GM19043 (cell line): ENCODE measurements at regions not wholly inside any gene's neighbourhood (a gene's known extent, or its start where the extent isn't known, plus 50 kb on each side); places are given as distances from the start of the nearest gene placed in this dataset.

Experiments used
- ATAC-seq: cut with Tn5 transposase; IDR thresholded peaks from one replicate; pipeline ENCODE4 v1.9.1; 2021; ENCODE audit warnings: low read depth; ENCODE audit not compliant: unreplicated experiment

- ATAC-seq: no peak
These were observed 301.1 kb upstream of the TANK start for GRCh38 chr2:160859096-160859495.

DNA sequence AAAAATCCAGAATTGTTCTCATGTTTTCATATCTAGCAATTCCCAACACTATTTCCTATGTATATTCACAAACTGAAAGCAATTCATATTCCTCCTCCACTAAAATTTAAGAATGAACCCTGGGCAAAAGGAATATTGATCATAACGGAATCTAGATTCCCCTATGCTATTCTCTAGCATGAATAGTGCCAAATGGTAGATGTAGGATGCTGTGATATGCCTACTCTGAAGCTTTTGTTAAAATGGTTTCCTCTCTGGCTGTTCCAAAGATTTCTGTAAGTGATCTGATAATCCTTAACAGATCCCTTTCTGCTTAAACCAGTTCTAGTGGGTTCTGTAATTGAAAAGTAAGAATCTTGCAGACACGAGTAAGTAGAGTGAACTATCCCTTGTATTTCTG is 298.0 kb upstream of the TANK start:
- no peak for ATAC-seq

DNA sequence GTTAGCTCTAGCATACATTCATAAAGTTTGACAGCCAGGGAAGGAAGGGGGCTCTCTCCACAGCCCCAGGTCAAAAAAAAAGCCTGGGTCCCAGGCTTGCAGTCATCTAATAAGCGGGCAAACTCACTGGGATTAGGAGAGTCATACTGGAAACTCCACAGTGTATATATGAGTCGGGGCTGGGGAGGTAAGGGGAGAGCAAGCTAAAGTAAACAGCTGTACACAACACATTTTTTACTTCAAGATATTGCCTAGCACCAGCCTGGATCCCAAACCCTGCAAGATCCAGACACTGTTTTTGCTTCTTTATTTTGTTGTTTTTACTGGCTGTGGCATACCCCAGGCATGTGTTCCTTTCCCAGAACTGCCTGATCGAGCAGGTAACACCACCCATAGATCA is 291.3 kb upstream of the TANK start:
- no peak for ATAC-seq

GRCh38 chr2:160869411-160869810 is 290.8 kb upstream of the TANK start:
- no peak for ATAC-seq

DNA sequence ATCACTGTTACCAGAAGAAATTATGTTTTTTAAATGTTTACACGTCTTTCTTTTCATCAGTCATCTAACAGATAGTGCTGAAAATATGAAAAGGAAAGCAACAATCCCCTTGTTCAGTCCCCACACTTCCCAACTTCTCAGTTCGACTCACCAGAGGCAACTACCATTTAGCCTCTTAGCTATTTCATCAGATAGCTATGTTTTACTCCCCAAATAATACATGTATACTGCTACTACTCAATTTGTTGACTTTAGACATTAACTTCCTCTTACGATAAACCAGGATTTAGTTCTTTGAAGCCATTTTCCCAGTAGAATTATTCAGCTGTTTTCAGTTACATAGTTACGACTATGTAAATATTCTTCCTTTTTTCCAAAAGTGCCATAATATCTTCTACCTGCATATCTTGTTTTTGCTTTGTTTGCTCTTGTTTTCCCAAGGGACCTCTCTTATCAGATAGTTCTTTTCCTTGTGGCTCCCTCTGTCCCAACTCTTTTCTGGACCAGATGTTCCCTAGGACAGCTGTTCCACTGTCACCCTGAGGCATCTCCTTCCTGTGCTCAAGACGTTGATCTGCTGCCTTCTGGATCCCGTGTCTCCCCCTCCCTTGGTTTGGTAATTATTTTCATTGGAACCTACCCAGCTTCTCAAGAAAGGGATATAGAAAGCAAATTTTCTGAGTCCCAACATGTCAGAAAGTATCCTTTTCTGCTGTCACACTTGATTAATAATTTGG is 289.3 kb upstream of the TANK start:
- ATAC-seq: no peak

- ATAC-seq: no peak
These were observed 288.3 kb upstream of the TANK start for GRCh38 chr2:160871953-160872352.

GRCh38 chr2:160876029-160876428 is 284.2 kb upstream of the TANK start:
- ATAC-seq: no peak

DNA sequence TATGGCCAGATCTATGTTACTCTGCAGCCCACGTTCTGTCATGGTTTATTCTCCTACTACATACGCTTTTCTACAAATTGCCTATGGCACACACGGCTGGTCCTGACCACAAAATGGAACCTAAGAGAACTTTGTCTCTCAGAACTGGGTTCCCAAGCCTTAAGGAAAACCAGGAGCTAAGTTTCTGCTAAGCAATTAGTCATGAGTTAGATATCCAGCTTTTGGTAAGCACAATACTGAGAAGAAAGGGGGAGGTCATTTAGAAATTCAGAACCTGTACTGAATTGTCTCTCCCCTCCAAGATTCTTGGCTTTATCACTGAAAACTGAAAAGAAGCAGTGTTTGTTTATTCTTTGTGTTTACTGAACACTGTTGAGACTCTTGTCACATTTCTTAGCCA is 283.5 kb upstream of the TANK start:
- no peak for ATAC-seq

- ATAC-seq: no peak
These were observed 281.6 kb upstream of the TANK start for GRCh38 chr2:160878618-160879017.

- ATAC-seq: no peak
These were observed 277.3 kb upstream of the TANK start for GRCh38 chr2:160882906-160883305.

DNA sequence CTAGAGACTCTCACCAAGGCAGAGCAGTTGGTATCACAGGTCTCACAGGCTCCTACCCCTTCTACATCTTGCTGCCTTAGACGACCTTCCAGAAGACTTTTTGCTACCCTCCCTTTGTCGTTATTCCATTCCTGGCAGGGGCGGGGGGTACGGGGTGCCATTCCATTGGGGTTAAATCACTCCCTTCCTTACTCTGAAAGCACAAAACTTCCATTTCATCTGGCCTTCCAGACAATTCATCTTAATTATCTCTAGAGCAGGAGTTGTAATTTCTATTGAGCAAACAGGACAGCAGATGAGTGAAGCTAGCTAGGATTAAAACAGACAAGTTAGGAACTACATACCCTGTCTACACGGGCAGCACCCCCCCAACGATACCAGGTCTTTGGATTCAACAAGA is 276.2 kb upstream of the TANK start:
- no peak for ATAC-seq

GRCh38 chr2:160889439-160890170 is 270.6 kb upstream of the TANK start:
- ATAC-seq: no peak

GRCh38 chr2:160890667-160891352 is 269.4 kb upstream of the TANK start:
- ATAC-seq: no peak

DNA sequence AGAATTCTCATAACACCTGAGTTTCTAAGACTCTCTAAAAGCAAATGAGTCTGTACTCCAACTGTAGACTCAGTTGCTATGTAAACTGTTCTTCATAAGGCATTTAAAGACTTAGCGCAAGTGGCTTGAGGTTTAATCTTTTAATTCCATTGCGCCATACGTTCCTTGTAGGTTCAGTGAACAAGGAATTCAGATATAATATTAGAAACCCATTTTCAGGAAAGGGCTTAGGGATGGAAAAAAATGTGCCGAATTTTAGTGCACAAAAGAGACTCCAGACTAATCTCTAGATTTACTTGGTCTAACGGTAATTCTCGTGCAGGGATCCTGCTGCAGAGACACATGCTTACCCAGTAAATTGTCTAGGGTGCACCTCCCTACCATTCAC is 268.9 kb upstream of the TANK start:
- ATAC-seq: no peak

GRCh38 chr2:160892204-160892603 is 268.0 kb upstream of the TANK start:
- no peak for ATAC-seq

- no peak for ATAC-seq
These were observed 266.6 kb upstream of the TANK start for GRCh38 chr2:160893581-160893980.

GRCh38 chr2:160898581-160899307 is 261.5 kb upstream of the TANK start:
- ATAC-seq: no peak

DNA sequence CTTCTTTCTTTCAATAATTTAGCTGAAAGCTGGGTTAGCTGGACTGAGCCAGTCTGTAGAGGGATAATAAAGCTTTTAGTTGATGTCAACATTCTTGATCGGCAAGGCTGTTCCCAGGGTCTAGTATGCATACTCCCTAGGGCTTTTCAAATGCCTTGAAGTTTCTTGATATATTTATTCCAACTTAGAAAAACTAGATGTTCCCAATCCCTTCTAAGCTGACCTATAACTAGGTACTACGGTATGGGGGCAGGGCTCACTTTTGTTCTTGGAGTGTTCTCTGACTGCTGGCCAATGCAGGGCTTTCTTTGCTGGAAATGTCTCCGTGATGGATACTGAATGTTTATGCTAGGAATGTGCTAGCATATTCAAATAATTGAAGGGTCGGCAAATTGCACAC is 258.6 kb upstream of the TANK start:
- ATAC-seq: no peak

DNA sequence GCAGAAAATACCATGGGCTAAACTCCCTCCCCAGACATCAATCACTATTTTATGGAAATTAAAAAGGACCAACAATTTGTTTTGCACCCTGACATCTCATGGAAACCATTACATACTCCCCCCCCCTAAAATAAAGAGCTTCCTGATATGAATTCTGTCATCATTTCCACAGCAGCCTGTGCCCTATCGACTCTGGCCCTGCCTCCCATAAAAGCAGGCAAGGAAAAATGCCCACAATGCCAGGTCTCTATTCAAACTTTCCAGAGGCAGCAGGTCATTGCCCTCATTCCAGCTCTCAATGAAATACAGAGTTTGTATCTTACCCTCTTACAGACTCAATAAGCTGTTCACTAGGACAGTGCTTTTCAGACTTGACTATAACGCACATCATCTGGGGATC is 254.4 kb upstream of the TANK start:
- no peak for ATAC-seq

DNA sequence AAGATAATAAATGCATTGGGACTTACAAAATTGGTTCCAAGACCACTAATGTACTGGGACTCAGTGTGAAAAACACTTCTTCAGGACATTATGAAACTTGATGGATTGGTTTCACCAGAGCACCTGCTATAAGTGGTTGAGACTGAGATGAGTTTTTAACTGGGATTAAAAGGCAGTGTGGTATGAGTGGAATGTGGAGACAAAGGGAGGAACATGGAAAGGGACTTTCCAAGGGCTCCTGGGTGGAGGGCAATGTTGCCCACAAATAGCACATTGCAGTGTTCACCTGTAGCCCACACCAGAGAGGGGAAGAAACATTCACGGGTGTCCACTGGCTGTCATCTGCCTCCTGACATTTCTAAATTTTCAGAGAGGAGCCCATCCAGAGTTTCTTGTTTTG is 253.3 kb upstream of the TANK start:
- ATAC-seq: no peak

- no peak for ATAC-seq
These were observed 252.5 kb upstream of the TANK start for GRCh38 chr2:160907738-160908137.
